GM06990 (cell line): ENCODE measurements at regions not wholly inside any gene's neighbourhood (a gene's known extent, or its start where the extent isn't known, plus 50 kb on each side); places are given as distances from the start of the nearest gene placed in this dataset.

Experiments used
- DNase-seq: peaks from one replicate; pipeline ENCODE4 v3.0.0-alpha.2; 2011; ENCODE audit not compliant: insufficient read length; ENCODE audit errors: extremely low read depth
- H3K27me3 ChIP-seq: replicated peaks from 2 replicates; pipeline ENCODE4 v1.6.0; 2011; ENCODE audit warnings: low read length; ENCODE audit not compliant: control insufficient read depth, insufficient read depth
- H3K36me3 ChIP-seq: 2 replicates; pipeline ENCODE4 v1.5.1; 2011; ENCODE audit warnings: low read length; ENCODE audit not compliant: control insufficient read depth, insufficient read depth
- H3K4me3 ChIP-seq: replicated peaks from 2 replicates; pipeline ENCODE4 v1.5.1; 2011; ENCODE audit warnings: low read depth, mild to moderate bottlenecking, control low read depth, low read length
- TF ChIP-seq, protein P1 (sequence below): IDR thresholded peaks from 2 replicates; pipeline ENCODE4 v1.5.1; 2011; ENCODE audit warnings: low read length, control low read depth, mild to moderate bottlenecking, inconsistent platforms; ENCODE audit not compliant: insufficient read depth, poor library complexity, severe bottlenecking

- H3K27me3 ChIP-seq, result no peaks in the 10 kb centered on the region
- TF ChIP-seq, protein P1, sequence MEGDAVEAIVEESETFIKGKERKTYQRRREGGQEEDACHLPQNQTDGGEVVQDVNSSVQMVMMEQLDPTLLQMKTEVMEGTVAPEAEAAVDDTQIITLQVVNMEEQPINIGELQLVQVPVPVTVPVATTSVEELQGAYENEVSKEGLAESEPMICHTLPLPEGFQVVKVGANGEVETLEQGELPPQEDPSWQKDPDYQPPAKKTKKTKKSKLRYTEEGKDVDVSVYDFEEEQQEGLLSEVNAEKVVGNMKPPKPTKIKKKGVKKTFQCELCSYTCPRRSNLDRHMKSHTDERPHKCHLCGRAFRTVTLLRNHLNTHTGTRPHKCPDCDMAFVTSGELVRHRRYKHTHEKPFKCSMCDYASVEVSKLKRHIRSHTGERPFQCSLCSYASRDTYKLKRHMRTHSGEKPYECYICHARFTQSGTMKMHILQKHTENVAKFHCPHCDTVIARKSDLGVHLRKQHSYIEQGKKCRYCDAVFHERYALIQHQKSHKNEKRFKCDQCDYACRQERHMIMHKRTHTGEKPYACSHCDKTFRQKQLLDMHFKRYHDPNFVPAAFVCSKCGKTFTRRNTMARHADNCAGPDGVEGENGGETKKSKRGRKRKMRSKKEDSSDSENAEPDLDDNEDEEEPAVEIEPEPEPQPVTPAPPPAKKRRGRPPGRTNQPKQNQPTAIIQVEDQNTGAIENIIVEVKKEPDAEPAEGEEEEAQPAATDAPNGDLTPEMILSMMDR, result no peak
These were observed 51.8 kb upstream of the LINGO1 start for GRCh38 chr15:77684341-77685081.

DNA sequence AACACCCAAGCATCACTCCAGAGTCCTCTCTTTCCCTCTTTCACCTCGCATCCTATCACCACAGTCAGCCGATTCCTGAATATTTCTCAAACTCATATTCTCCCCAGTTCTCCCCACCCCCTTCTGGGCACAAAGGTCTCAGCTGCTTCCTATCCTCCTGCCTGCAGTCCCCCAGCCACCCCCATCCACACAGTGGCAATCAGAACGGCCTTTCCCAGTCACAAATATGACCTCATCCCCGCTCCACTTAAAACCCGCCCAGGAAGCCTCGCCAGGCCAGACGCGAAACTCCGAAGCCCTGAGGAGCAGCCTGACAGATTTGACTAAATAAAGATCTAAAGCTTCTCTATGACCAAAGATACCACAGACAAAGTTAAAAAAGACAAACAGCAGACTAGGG is 49.9 kb upstream of the LINGO1 start:
- Histone ChIP-seq H3K27me3 (no peaks in the 10 kb centered on the region), H3K36me3 (no peaks in the 10 kb centered on the region), H3K4me3 (no peak overlapping the region)
- no peak for DNase-seq
- TF ChIP-seq, protein P1, result no peak

More at GRCh38 chr15:77684341-77685081, 51.8 kb upstream of the LINGO1 start:
- no peak for DNase-seq
- no peaks in the 10 kb centered on the region for H3K36me3 ChIP-seq
- no peak overlapping the region for H3K4me3 ChIP-seq
